ENCODE measurements at regions not wholly inside any gene's neighbourhood (a gene's known extent, or its start where the extent isn't known, plus 50 kb on each side); places are given as distances from the start of the nearest gene placed in this dataset.

DNA sequence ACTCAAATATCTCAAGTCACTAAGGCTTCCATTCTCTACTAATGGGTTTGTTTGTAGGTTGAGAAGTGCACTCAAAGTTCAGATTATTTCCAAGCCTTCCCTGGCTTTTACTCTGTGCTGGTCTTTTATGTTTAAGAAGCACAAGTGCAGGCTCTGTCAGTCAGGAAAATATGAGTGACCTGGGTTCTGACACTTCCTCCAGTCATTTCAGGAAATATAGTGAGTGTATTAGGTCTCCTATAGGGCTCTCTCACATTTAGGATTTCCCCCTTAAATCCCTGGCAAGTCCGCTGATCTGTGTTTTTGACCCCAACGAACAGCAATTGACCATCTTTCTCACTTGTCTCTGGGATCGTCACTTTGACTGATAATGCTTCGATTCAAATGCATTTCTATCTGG lies 210.2 kb downstream of the ARPP21 start:
- DNase-seq, result no peak

DNA sequence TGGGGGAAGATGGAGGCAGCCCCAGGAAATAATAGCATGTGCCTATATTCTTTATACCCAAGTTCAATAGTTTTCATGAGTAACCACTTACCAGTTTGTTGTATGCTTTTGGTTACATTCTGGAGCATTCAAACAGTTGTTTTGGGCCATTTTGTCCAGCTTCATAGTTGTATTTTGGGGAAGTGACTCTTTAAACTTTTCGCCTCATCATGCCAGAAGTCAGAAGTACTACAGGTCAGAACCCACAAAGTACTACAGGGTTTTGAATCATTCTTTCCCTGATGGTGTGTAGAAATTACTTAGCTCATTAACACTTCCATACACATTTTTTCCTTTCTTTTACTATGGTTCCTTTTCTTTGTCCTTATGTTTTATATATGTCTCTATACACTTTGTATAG lies 210.6 kb downstream of the ARPP21 start:
- no peak for DNase-seq

DNA sequence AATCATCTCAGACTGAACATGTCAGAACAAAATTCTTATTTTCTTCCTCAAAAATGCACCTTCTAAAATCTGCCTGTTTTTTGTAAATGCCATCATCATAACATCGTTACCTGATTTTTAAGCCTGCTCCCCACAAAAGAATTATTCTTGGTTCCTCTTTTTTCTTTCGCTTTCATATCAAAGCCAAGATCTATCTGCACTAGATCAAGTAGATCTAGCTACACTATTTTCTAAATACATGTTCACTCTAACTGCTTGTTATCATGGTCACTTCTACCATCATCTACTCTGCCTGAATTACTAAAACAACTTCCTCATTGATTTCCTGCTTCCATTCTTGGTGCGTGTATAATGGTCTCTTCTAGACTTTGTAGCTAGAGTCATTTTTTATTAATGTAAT lies 217.7 kb downstream of the ARPP21 start:
- DNase-seq, result no peak

GRCh38 chr3:35862057-35862456 lies 222.7 kb downstream of the ARPP21 start:
- DNase-seq, result no peak

DNA sequence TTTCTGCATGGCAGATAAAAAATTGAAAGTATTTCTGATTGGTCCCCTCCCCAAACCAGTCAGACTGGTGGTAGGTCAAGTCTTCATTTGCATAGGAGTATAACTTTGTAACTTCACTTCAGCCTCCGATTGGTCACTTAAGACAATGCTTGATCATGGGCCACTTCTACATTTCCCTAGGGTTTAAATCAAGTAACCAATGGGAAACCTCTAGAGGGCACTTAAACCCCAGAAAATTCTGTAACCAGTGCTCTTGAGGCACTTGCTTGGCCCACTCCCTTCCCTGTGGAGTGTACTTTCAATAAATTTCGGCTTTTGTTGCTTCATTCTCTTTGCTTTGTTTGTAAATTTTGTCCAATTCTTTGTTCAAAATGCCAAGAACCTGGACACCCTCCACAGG lies 225.5 kb downstream of the ARPP21 start:
- no peak for DNase-seq

DNA sequence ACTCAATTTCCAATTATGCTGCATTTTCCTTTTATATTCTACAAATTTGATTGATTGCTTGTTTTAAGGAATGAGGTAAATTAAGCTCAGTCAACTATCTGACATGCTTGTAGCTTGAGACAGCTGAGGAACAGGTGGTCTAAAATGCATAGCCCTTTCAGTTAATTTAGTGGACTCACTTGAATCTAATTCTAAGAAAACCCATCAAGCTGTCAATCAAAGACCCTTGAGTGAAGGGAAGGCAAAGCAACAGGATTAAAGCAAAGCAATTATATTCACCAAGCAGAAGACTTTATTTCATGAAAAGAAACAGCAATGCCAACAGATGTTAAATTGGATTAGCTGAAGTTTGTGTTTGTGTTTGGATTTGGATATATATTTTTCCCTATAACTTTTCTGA lies 228.5 kb downstream of the ARPP21 start:
- DNase-seq, result no peak

DNA sequence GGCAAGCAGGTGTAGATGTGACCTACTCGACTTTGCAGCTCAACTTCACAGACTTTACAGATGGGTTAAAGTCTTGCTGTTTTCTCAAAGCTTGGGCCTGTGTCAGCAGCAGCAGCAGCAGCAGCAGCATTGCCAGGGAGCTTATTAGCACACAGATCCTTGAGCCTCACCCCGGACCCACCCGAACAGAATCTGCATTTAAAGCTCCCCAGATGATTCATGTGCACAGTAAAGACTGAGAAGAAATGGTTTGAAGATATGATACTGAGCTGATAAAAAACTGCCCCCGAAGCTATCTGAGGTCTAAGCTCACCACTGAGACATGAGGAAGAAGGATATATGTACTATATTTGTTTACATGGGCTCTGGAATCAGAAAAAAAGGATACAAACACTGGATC lies 231.7 kb downstream of the ARPP21 start:
- DNase-seq, result no peak

DNA sequence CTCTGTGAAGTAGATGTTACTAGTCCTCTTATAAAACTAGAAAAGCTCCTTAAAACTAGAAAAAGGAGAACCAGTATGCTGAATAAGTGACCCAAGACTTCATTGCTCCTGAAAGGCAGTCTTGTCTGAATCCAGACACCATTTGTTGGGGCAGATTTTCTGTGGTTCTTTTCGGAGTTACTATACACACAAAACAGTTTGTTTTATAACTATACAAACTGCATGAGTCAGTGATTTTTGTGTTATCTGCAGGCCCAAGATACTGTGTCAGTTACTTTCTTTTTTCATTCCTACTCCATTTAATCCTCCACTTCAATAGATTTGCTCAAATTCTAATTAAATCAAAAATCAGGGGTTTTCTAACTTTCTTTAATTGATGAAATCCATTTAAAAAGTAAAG lies 244.6 kb downstream of the ARPP21 start:
- DNase-seq, result no peak

DNA sequence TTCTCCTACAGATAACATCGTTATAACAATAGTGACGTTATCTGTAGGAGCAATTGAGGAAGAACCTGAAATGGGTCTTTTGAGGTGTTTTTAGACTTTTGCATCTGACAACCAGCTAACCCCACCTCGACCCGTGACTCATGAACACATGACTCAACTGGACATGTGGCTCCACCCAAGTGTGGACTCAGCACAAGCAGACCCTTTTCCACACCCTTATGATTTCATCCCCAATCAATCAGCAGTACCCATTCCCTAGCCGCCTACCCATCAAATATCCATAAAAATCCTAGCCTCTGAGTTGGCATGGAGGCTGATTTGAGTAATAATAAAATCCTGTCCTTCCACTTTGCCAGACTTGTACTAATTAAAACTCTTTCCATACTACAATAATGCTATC lies 255.4 kb downstream of the ARPP21 start:
- DNase-seq, result no peak

DNA sequence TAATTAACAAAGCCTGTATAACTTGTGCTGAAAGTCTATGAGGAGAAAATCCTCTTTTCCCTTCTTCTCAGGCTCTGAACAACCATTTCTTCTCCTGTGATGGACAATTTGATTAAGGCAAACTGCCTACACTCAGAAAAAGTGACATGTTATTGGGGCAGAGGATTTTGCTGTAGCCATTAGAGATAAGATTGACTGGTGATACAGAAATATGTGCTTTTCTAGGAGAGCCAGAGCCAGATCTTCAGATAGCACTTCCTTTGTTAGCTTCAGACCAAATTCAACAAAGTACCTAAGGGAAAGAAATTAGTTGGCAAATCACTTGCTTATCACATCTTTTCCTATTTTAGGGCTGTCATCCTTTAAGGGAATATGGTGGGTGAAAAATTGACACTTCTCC lies 259.9 kb downstream of the ARPP21 start:
- DNase-seq, result no peak

GRCh38 chr3:35900079-35900478 lies 260.8 kb downstream of the ARPP21 start:
- no peak for DNase-seq

DNA sequence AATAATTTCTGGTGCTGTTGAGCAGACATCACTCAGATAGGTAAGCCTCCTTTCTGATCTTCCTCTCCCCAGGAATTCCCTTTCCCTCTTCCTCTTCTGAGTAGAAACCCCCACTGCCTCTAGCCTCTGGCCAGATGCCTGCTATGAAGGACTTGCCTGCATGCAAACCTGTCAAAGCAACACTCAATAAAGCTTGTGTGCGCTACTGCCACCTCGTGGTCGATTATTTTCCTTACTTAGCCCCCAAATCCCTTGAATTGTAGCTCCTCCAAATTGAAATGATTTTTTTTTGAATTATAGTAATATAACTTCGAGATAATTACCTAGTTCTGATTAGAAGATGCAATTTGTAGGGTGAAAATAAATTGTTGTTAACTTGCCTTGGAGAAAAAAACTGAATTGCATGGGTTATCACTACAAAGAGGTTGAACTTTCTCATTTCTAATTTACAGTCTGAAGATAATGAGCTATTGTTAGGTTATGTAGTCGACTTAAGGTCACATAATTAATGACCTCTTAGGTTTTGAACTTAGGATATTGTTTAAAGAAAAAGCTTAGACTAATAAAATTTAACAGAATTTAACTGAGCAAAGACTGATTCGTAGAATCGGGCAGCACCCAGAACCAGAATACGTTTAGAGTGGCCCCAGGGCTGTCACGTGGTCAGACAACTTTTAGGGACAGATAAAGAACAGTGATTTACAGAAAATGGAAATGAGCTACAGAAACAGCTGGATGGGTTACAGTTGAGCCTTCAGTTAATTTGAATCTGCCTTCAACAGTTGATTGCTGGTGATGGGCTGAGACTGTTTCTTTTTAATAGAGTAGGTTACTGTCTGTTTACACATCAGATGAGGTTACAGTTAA lies 269.3 kb downstream of the ARPP21 start:
- peak; percentile 63 for DNase-seq

- DNase-seq, result no peak
Measured at GRCh38 chr3:35919160-35919559, 279.8 kb downstream of the ARPP21 start.

GRCh38 chr3:35921718-35922117 lies 282.4 kb downstream of the ARPP21 start:
- no peak for DNase-seq

DNA sequence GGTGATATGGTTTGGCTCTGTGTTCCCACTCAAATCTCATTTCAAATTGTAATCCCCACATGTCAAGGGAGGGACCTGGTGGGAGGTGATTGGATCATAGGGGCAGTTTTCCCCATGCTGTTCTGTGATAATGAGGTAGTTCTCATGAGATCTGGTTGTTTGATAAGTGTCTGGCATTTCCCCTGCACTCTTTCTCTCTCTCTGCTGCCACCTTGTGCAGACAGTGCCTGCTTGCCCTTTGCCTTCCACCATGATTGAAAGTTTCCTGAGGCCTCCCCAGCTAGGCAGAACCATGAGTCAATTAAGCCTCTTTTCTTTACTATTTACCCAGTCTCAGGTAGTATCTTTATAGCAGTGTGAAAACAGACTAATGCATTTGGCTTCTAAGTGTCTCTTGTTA lies 284.7 kb downstream of the ARPP21 start:
- DNase-seq, result peak; percentile 9

GRCh38 chr3:35927441-35927840 lies 288.1 kb downstream of the ARPP21 start:
- no peak for DNase-seq

DNA sequence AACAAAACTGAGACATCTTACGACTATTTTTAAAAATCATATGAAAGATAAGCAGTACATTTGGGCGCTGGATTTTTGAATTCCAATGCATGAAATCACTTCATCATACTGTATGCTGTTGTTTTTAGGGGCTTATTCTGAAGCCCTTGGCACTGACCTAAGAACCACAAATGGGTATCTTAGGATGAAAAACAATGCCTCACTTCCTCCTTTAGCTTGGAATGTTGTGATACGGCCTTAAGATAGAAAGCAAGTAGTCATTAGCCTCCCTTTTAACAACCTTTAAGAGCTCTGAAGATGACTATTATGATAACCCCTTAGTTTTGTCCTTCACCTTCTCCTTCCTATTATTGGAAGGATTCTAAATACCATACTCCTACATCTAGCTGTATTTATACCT lies 289.8 kb downstream of the ARPP21 start:
- DNase-seq, result no peak

GRCh38 chr3:35931867-35932266 lies 292.5 kb downstream of the ARPP21 start:
- no peak for DNase-seq

DNA sequence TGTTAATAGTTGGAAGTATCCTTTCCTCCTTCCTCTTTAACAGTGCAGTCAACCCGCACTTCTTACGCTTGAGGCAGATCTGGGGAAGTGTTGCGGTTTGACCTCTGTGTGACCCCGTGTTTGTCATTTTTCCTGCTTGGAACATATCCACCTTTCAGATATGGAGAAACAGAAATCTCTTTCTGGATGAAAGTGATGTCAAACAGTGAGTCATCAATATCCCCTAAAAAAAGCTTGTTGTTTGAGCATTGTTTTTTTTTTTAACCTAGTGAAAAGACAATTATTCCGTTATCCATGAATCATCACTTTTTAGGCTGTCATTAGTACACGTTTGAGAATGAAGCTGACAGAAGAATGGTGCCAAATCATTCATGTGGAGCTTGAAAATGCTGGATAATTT lies 293.7 kb downstream of the ARPP21 start:
- DNase-seq, result no peak

- no peak for DNase-seq
Measured at GRCh38 chr3:35936571-35936970, 297.2 kb downstream of the ARPP21 start.

DNA sequence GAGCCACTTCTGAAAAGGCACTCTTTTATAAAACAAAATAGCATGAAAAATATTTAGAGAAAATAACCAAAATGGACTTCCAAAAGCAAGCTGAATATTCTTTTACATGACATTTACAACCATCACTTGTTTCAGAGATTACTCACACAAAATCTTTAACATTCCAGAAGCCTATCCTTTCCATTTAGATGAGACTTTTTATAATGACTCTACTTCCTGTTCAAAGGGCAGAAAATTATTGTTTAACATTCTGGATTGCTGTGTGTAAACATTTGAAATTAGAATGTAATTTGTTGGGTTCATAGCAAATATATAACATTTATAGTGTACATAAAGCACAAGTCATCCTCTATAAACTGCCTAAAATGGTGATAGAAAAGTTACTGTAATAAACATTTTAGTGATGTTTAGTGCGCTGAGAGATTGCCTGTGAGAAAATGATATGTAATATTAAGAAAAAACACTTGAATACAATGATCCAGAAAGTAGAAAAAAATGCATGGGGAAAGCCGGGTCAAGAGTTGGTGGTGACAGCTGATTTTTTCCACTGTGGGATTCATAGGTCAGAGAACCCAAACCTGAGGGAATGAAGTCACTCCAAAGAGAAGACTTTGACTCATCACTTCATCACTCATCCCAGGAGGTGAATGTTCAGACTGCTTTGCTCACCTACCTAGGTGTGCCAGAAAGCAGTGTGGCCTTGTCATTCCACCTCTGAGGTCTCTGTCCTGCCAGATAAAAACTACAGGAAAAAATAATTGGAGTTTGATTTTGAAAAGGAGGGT lies 305.8 kb downstream of the ARPP21 start:
- no peak for DNase-seq

DNA sequence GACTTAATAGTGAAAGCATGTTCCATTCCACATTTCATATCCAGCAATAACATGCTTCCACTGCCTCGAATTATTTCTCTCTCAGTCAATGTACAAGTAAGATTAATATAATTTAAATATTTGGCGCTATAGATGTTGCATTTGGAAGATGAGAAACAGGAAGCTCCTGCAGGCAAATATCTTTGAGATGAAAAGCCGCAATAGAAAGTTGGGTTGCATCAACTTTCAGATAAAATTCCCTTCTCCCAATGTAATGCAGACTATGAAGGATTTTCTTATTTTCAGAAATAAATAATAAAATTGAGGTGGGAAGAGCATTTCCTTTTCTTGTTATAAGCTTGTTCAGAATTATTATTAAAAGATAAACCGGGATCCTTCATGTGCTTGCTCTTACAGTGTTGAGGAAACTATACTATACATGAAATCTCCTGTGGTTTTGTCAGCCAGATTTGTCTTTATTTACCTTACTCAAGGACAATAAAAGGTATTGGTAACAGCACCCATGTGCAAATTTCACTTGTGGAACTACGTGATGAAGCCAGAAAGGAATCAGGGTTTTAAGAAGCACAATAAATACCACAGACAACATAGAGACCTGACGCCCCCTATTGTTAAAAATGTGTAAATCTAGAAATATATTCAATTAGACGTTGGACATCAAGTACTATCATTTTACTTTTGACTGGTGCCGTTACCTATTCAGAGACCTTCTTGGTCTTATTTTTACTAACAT lies 307.0 kb downstream of the ARPP21 start:
- no peak for DNase-seq

DNA sequence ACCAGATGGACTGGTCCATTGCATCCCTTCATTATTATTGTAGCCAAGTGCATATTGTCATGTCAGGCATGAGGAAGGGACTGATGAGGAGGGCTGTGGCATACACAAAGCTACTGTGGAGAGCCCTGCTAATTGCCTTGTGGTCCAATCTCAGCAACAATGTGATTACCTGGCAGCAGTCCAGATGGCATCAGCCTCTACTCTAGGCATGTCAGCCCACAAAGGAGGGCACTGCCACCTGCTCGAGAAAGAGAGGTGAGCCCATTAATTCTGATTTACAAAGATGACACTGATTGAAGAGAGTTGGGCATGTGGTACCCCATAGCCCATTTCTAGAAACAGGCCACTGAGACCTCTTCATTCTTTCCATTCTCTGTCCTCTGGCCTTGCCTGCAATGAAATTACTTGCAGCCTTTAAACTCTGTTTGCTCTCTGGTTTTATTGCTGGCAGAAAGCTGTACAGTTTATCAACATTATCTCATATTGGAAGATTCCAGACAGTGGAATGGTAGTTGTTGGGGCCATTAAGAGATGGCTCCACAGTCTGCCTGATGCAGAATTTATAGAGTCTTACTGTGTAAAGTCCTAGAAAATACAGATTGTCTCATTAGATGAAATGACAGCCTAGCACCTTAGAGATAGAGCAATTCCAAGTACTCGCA lies 307.7 kb downstream of the ARPP21 start:
- DNase-seq, result no peak

Measured in stimulated activated CD4-positive, alpha-beta T cell treated with anti-CD3 and anti-CD28 coated beads, Interleukin-15, amount 100 ng/mL, for 24 hours (primary cell).